GM12878 (cell line): ENCODE measurements at regions not wholly inside any gene's neighbourhood (a gene's known extent, or its start where the extent isn't known, plus 50 kb on each side); places are given as distances from the start of the nearest gene placed in this dataset.

Experiments
- ATAC-seq: fragments of 200-7000 bp; cut with Tn5 transposase; 3 replicates; pipeline ENCODE4 v1.9.1; 2020; ENCODE audit warnings: mild to moderate bottlenecking, moderate library complexity
- BruUV-seq: library from RNA; stranded (reverse); fragments of 400-500 nt; replicated peaks from 2 replicates; lab custom pipeline; 2021; lab: Mats Ljungman, UMichigan
- CTCF ChIA-PET: fragments of 300-600 bp; sonication (Branson Sonifier 250); formaldehyde crosslinking; extraction: SDS; loops from one replicate; lab custom pipeline; 2021; ENCODE audit warnings: inconsistent platforms; lab: Yijun Ruan, JAX
- POLR2A ChIA-PET: fragments of 350-600 bp; formaldehyde crosslinking; extraction: SDS; loops from one replicate; lab custom pipeline; 2021; ENCODE audit warnings: inconsistent platforms; lab: Charles Lee
- RAD21 ChIA-PET: fragments of 300-600 bp; sonication (Branson Sonifier 250); formaldehyde crosslinking; loops from one replicate; lab custom pipeline; 2023; ENCODE audit warnings: antibody characterized with exemption; ENCODE audit not compliant: unreplicated experiment; lab: Charles Lee
- SMC1A ChIA-PET: fragments of 300-600 bp; sonication (Branson Sonifier 250); formaldehyde crosslinking; loops from one replicate; lab custom pipeline; 2023; ENCODE audit not compliant: unreplicated experiment, uncharacterized antibody; lab: Charles Lee
- DNase-seq: peaks from one replicate; pipeline ENCODE4 v3.0.0-alpha.2; 2011; ENCODE audit warnings: low read depth, low spot score
- FAIRE-seq: peaks from 3 replicates; lab custom pipeline; 2011; peaks lifted over from hg19 to GRCh38; lab: Jason Lieb, UNC
- H2AFZ ChIP-seq: 2 replicates; pipeline ENCODE4 v1.6.0; 2011; ENCODE audit warnings: low read depth, low read length, control low read depth; ENCODE audit not compliant: control insufficient read depth
- H3K27ac ChIP-seq: 2 replicates; pipeline ENCODE4 v1.5.1; 2011; ENCODE audit warnings: control low read depth; ENCODE audit not compliant: control insufficient read depth, insufficient read depth
- H3K27me3 ChIP-seq, 2 experiments: replicated peaks in 1 of 2; 2 replicates each; pipeline versions ENCODE4 v1.6.0 to v1.6.1; 2011; ENCODE audit warnings: low read length in 1 of 2; ENCODE audit not compliant: control insufficient read depth in 2 of 2, insufficient read depth in 2 of 2
- H3K36me3 ChIP-seq, 2 experiments: 2 replicates each; pipeline ENCODE4 v1.5.1; 2011; ENCODE audit warnings: low read length in 1 of 2; ENCODE audit not compliant: control insufficient read depth in 2 of 2, insufficient read depth in 2 of 2
- H3K4me1 ChIP-seq: 2 replicates; pipeline ENCODE4 v1.6.1; 2011; ENCODE audit warnings: mild to moderate bottlenecking, low read length, moderate library complexity, mixed read lengths; ENCODE audit not compliant: control insufficient read depth, insufficient read depth
- H3K4me2 ChIP-seq: 2 replicates; pipeline ENCODE4 v1.6.0; 2011; ENCODE audit warnings: control low read depth; ENCODE audit not compliant: control insufficient read depth, insufficient read depth
- H3K4me3 ChIP-seq: fragments of 200-600 bp; sonication (generic); 2 replicates; pipeline ENCODE4 v1.5.1; 2016
- H3K79me2 ChIP-seq: 2 replicates; pipeline ENCODE4 v1.6.0; 2011; ENCODE audit warnings: low read length; ENCODE audit not compliant: control insufficient read depth, insufficient read depth
- H3K9ac ChIP-seq: 2 replicates; pipeline ENCODE4 v1.8.0; 2011; ENCODE audit warnings: low read length, control low read depth, mixed read lengths; ENCODE audit not compliant: control insufficient read depth, insufficient read depth
- H3K9me3 ChIP-seq: replicated peaks from 3 replicates; pipeline ENCODE4 v1.5.1; 2011; ENCODE audit warnings: mild to moderate bottlenecking, low read length; ENCODE audit not compliant: control insufficient read depth, insufficient read depth
- H4K20me1 ChIP-seq: 2 replicates; pipeline ENCODE4 v1.6.0; 2011; ENCODE audit not compliant: control insufficient read depth, insufficient read depth
- ASH2L ChIP-seq: fragments of 300-600, 200-600 bp; sonication (generic); IDR thresholded peaks from 2 replicates; pipeline ENCODE4 v1.6.1; 2017; ENCODE audit warnings: low read depth, mild to moderate bottlenecking, borderline replicate concordance
- CREM ChIP-seq: IDR thresholded peaks from 2 replicates; pipeline ENCODE4 v1.6.1; 2014; ENCODE audit warnings: antibody characterized with exemption, low read depth
- EGR1 ChIP-seq, 2 experiments: IDR thresholded peaks; 1 replicate in 1 of 2; 2 replicates in 1 of 2; pipeline ENCODE4 v1.6.1; 2011 to 2012; ENCODE audit warnings: low read depth in 2 of 2, low read length in 2 of 2, borderline replicate concordance in 1 of 2, mild to moderate bottlenecking in 1 of 2, moderate library complexity in 1 of 2
- MAX ChIP-seq: IDR thresholded peaks from 2 replicates; pipeline ENCODE4 v1.6.1; 2012; ENCODE audit warnings: low read depth, low read length, improper control_type of control experiment
- MYB ChIP-seq: fragments of 150-350 bp; IDR thresholded peaks from 2 replicates; pipeline ENCODE4 v1.6.1; 2014; ENCODE audit warnings: mild to moderate bottlenecking, low read depth, low read length, borderline replicate concordance
- POLR2AphosphoS2 ChIP-seq: IDR thresholded peaks from 2 replicates; pipeline ENCODE4 v1.6.1; 2011; ENCODE audit warnings: low read depth, mild to moderate bottlenecking, low read length, improper control_type of control experiment, moderate library complexity
- RB1 ChIP-seq: fragments of 450-650 bp; formaldehyde crosslinking; IDR thresholded peaks from 2 replicates; pipeline ENCODE4 v1.6.1; 2017; ENCODE audit warnings: mild to moderate bottlenecking, borderline replicate concordance
- ZBTB33 ChIP-seq: fragments of 450-650 bp; IDR thresholded peaks from 2 replicates; pipeline ENCODE4 v1.6.1; 2017; ENCODE audit warnings: mild to moderate bottlenecking
- ZNF687 ChIP-seq: fragments of 450-650 bp; IDR thresholded peaks from 2 replicates; pipeline ENCODE4 v1.6.1; 2017; ENCODE audit warnings: mild to moderate bottlenecking, moderate library complexity
- ZZZ3 ChIP-seq: IDR thresholded peaks from 2 replicates; pipeline ENCODE4 v1.6.1; 2011; ENCODE audit warnings: low read depth; ENCODE audit not compliant: control insufficient read depth, insufficient read length
- WGBS: methylation state at CpG from one replicate; pipeline ENCODE4 v1.1.6; 2016; ENCODE audit warnings: low lambda C conversion rate; ENCODE audit not compliant: insufficient replicate concordance, insufficient coverage; ENCODE audit errors: missing lambda C conversion rate; 5-methylcytosine and 5-hydroxymethylcytosine counted together
- in situ Hi-C: fragments of 300-500 bp; cut with MboI; formaldehyde crosslinking; loops from 9 replicates; pipeline ENCODE4 v1.14.3; 2018; ENCODE audit warnings: mixed read lengths
- intact Hi-C: fragments of 100-400 bp; cut with micrococcal nuclease; formaldehyde crosslinking; loops from one replicate; pipeline ENCODE4 v1.14.2; 2022; ENCODE audit not compliant: unreplicated experiment

- TF ChIP-seq ZZZ3, result no peak
- no peak for TF ChIP-seq MAX
- TF ChIP-seq POLR2AphosphoS2, result no peak
Measured at GRCh38 chr15:94791008-94791407, 559.6 kb downstream of the MCTP2 start (continued).

GRCh38 chr15:94791510-94791909 is 560.1 kb downstream of the MCTP2 start:
- intact Hi-C loops, result no loop called here
- no peaks in the 10 kb centered on the region for H3K36me3 ChIP-seq
- no peak overlapping the region for H3K4me3 ChIP-seq
- H3K79me2 ChIP-seq, result no peaks in the 10 kb centered on the region
- H3K9me3 ChIP-seq, result no peaks in the 10 kb centered on the region; the same call in 2 of the 3 replicates
- TF ChIP-seq EGR1 (IDR thresholded peaks at IDR 0.05; ENCODE audit: borderline replicate concordance in 1 of 2, low read depth in 2 of 2, low read length in 2 of 2) (no peak), ZBTB33 (no peak), ASH2L (no peak), MYB (no peak), RB1 (no peak), CREM (no peak), ZNF687 (no peak)
- TF ChIP-seq, all 136 proteins: peak for 0
- in situ Hi-C loops, result no loop called here
- H4K20me1 ChIP-seq, result no peaks in the 10 kb centered on the region
- BruUV-seq, result no TSS peak
- ChIA-PET SMC1A (no interaction called here), POLR2A (no interaction called here), RAD21 (no interaction called here), CTCF (no interaction called here)
- FAIRE-seq (no peak), DNase-seq (no peak), ATAC-seq (no peak)
- H3K27me3 ChIP-seq, result no peaks in the 10 kb centered on the region
- H2AFZ ChIP-seq, result no peak overlapping the region
- no peak overlapping the region for H3K27ac ChIP-seq
- WGBS, result 41% methylated on average over 2 of the region's 2 CpGs
- no peak overlapping the region for H3K9ac ChIP-seq
- no peaks in the 10 kb centered on the region for H3K4me1 ChIP-seq
- no peak overlapping the region for H3K4me2 ChIP-seq
